ENCODE measurements at regions not wholly inside any gene's neighbourhood (a gene's known extent, or its start where the extent isn't known, plus 50 kb on each side); places are given as distances from the start of the nearest gene placed in this dataset.

DNA sequence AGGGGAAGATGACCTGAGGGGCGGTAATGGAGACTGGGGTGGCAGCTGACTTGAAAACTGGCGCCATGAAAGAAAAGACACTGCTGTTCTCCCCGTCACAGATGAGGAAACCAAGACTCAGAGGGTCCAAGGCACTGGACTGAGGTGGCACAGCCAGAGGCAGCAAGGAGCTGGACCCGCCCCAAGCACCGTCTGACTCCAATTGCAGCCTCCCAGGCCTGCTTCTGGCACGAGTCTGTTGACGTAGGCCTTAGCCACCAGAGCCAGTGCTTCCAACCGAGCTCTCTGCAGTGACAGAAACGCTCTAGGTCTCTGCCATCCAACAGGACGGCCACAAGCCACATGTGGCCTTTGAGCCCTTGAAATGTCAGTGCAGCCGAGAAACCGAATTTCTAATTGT is 193.2 kb downstream of the OLFM1 start:
- TF ChIP-seq, protein P1, sequence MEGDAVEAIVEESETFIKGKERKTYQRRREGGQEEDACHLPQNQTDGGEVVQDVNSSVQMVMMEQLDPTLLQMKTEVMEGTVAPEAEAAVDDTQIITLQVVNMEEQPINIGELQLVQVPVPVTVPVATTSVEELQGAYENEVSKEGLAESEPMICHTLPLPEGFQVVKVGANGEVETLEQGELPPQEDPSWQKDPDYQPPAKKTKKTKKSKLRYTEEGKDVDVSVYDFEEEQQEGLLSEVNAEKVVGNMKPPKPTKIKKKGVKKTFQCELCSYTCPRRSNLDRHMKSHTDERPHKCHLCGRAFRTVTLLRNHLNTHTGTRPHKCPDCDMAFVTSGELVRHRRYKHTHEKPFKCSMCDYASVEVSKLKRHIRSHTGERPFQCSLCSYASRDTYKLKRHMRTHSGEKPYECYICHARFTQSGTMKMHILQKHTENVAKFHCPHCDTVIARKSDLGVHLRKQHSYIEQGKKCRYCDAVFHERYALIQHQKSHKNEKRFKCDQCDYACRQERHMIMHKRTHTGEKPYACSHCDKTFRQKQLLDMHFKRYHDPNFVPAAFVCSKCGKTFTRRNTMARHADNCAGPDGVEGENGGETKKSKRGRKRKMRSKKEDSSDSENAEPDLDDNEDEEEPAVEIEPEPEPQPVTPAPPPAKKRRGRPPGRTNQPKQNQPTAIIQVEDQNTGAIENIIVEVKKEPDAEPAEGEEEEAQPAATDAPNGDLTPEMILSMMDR (IDR thresholded peaks at IDR 0.05; ENCODE audit: insufficient read depth, low read length) = no peak
- no peak for TF ChIP-seq POLR2AphosphoS5 (IDR thresholded peaks at IDR 0.05; ENCODE audit: low read depth)
- no peak for TF ChIP-seq SPI1 (IDR thresholded peaks at IDR 0.05; ENCODE audit: borderline replicate concordance, low read depth)
- TF ChIP-seq GABPA (IDR thresholded peaks at IDR 0.05; ENCODE audit: low read depth) = no peak
